A549 (cell line): ENCODE measurements at regions not wholly inside any gene's neighbourhood (a gene's known extent, or its start where the extent isn't known, plus 50 kb on each side); places are given as distances from the start of the nearest gene placed in this dataset.

Experiments used
- ATAC-seq, 2 experiments: fragments of 200-7000 bp in 1 of 2; fragments of >200 bp in 1 of 2; cut with Nextera tagmentation in 1 of 2; cut with Tn5 transposase in 1 of 2; 3 replicates each; pipeline versions ENCODE4 v1.8.0 to v1.9.1; 2018 to 2020; ENCODE audit warnings: mild to moderate bottlenecking in 1 of 2, moderate library complexity in 1 of 2
- CTCF ChIA-PET: fragments of 300-600 bp; sonication (Branson Sonifier 250); formaldehyde crosslinking; extraction: SDS; loops from one replicate; lab custom pipeline; 2021; ENCODE audit warnings: antibody characterized with exemption, inconsistent platforms; lab: Yijun Ruan, JAX
- POLR2A ChIA-PET: fragments of 350-600 bp; formaldehyde crosslinking; extraction: SDS; loops from one replicate; lab custom pipeline; 2021; ENCODE audit warnings: antibody characterized with exemption, inconsistent platforms; lab: Yijun Ruan, JAX
- DNase-seq, 2 experiments: peaks; one replicate each; pipeline versions ENCODE4 v3.0.0 to v3.0.0-alpha.2; 2011 to 2016; ENCODE audit warnings: low read depth in 1 of 2, low spot score in 1 of 2
- FAIRE-seq: peaks from 2 replicates; lab custom pipeline; 2011; peaks lifted over from hg19 to GRCh38; lab: Jason Lieb, UNC
- H3K27ac ChIP-seq, 2 experiments: fragments of >200 bp; sonication (Bioruptor Twin); formaldehyde crosslinking; 3 replicates each; pipeline ENCODE4 v1.5.1; 2016 to 2017
- H3K4me1 ChIP-seq: fragments of >200 bp; sonication (Bioruptor Twin); formaldehyde crosslinking; 3 replicates; pipeline ENCODE4 v1.6.1; 2016
- H3K4me2 ChIP-seq: fragments of >200 bp; sonication (Bioruptor Twin); formaldehyde crosslinking; 3 replicates; pipeline ENCODE4 v1.6.1; 2016
- H3K4me3 ChIP-seq: fragments of >200 bp; sonication (Bioruptor Twin); formaldehyde crosslinking; 3 replicates; pipeline ENCODE4 v1.5.1; 2016
- H3K9me3 ChIP-seq: fragments of >200 bp; sonication (Bioruptor Twin); formaldehyde crosslinking; 3 replicates; pipeline ENCODE4 v1.6.1; 2016
- BHLHE40 ChIP-seq: IDR thresholded peaks from 2 replicates; pipeline ENCODE4 v1.6.1; 2012; ENCODE audit warnings: low read depth, low read length, inconsistent platforms
- CBX2 ChIP-seq: fragments of 200-600 bp; sonication (generic); IDR thresholded peaks from 2 replicates; pipeline ENCODE4 v1.6.1; 2016; ENCODE audit warnings: low read depth, mild to moderate bottlenecking, borderline replicate concordance
- CHD4 ChIP-seq: fragments of 200-600 bp; sonication (generic); IDR thresholded peaks from 2 replicates; pipeline ENCODE4 v1.6.1; 2016; ENCODE audit warnings: antibody characterized with exemption, mild to moderate bottlenecking, borderline replicate concordance
- ELK1 ChIP-seq: fragments of 150-350 bp; IDR thresholded peaks from 2 replicates; pipeline ENCODE4 v1.6.1; 2014; ENCODE audit warnings: low read depth, mild to moderate bottlenecking, low read length
- FOSB ChIP-seq: fragments of 250-450 bp; sonication (Bioruptor Pico); IDR thresholded peaks from 2 replicates; pipeline ENCODE4 v1.5.0; 2020; ENCODE audit warnings: mild to moderate bottlenecking, moderate library complexity
- FOSL2 ChIP-seq, 2 experiments: fragments of 450-650 bp in 1 of 2; fragments of >200 bp in 1 of 2; sonication (Bioruptor Twin) in 1 of 2; formaldehyde crosslinking; IDR thresholded peaks; 2 replicates each; pipeline versions ENCODE4 v1.5.0 to v1.6.1; 2016 to 2020; ENCODE audit warnings: mild to moderate bottlenecking in 1 of 2, moderate library complexity in 1 of 2
- FOXS1 ChIP-seq: fragments of 250-450 bp; sonication (Bioruptor Pico); IDR thresholded peaks from 2 replicates; pipeline ENCODE4 v1.5.0; 2020; ENCODE audit warnings: mild to moderate bottlenecking, moderate library complexity
- GATA3 ChIP-seq: IDR thresholded peaks from 2 replicates; pipeline ENCODE4 v1.6.1; 2012; ENCODE audit warnings: borderline replicate concordance
- HOXA7 ChIP-seq: fragments of 250-450 bp; sonication (Bioruptor Pico); IDR thresholded peaks from 2 replicates; pipeline ENCODE4 v1.5.0; 2020; ENCODE audit warnings: mild to moderate bottlenecking, moderate library complexity
- HOXB5 ChIP-seq: fragments of 250-450 bp; sonication (Bioruptor Pico); IDR thresholded peaks from 2 replicates; pipeline ENCODE4 v1.5.0; 2020; ENCODE audit warnings: mild to moderate bottlenecking, moderate library complexity
- KDM1A ChIP-seq: fragments of 200-600 bp; sonication (generic); IDR thresholded peaks from 2 replicates; pipeline ENCODE4 v1.6.1; 2016; ENCODE audit warnings: low read depth, mild to moderate bottlenecking
- KDM5A ChIP-seq: fragments of 200-600 bp; sonication (generic); IDR thresholded peaks from 2 replicates; pipeline ENCODE4 v1.6.1; 2016; ENCODE audit warnings: antibody characterized with exemption, mild to moderate bottlenecking
- MAFK ChIP-seq: fragments of 450-650 bp; IDR thresholded peaks from 2 replicates; pipeline ENCODE4 v1.6.1; 2014; ENCODE audit not compliant: partially characterized antibody
- MAZ ChIP-seq: fragments of 150-350 bp; IDR thresholded peaks from 2 replicates; pipeline ENCODE4 v1.6.1; 2014; ENCODE audit warnings: antibody characterized with exemption, low read depth, low read length, borderline replicate concordance
- NR3C1 ChIP-seq: fragments of >200 bp; sonication (Bioruptor Twin); formaldehyde crosslinking; IDR thresholded peaks from 3 replicates; pipeline ENCODE4 v1.6.1; 2017
- RARB ChIP-seq: fragments of 250-450 bp; sonication (Bioruptor Pico); IDR thresholded peaks from 2 replicates; pipeline ENCODE4 v1.8.0; 2021; ENCODE audit warnings: mild to moderate bottlenecking, moderate library complexity
- RCOR1 ChIP-seq: fragments of 150-350 bp; IDR thresholded peaks from 2 replicates; pipeline ENCODE4 v1.6.1; 2014; ENCODE audit warnings: antibody characterized with exemption, low read length, low read depth
- REST ChIP-seq: fragments of 200-600 bp; sonication (generic); IDR thresholded peaks from 2 replicates; pipeline ENCODE4 v1.6.1; 2016; ENCODE audit warnings: antibody characterized with exemption, mild to moderate bottlenecking, moderate library complexity
- RNF2 ChIP-seq: fragments of 200-600 bp; sonication (generic); IDR thresholded peaks from 2 replicates; pipeline ENCODE4 v1.6.1; 2016; ENCODE audit warnings: low read depth, mild to moderate bottlenecking, antibody characterized with exemption, moderate library complexity, borderline replicate concordance
- TFCP2L1 ChIP-seq: fragments of 250-450 bp; sonication (Bioruptor Pico); IDR thresholded peaks from 2 replicates; pipeline ENCODE4 v1.5.0; 2021; ENCODE audit warnings: mild to moderate bottlenecking
- TP53 ChIP-seq: fragments of 250-450 bp; sonication (Bioruptor Pico); IDR thresholded peaks from 2 replicates; pipeline ENCODE4 v1.5.0; 2021; ENCODE audit warnings: mild to moderate bottlenecking, moderate library complexity
- USF2 ChIP-seq: fragments of 450-650 bp; IDR thresholded peaks from 2 replicates; pipeline ENCODE4 v1.6.1; 2014; ENCODE audit warnings: antibody characterized with exemption
- ZC3H11A ChIP-seq: fragments of 450-650 bp; IDR thresholded peaks from 2 replicates; pipeline ENCODE4 v1.6.1; 2014; ENCODE audit warnings: antibody characterized with exemption, mild to moderate bottlenecking
- WGBS: methylation state at CpG from one replicate; pipeline ENCODE4 v1.1.6; 2017; ENCODE audit errors: missing lambda C conversion rate; 5-methylcytosine and 5-hydroxymethylcytosine counted together
- TF ChIP-seq, protein P1 (sequence below): IDR thresholded peaks from 2 replicates; pipeline ENCODE4 v1.6.1; 2012; ENCODE audit warnings: low read depth, borderline replicate concordance
- TF ChIP-seq, protein P2 (sequence below): IDR thresholded peaks from 2 replicates; pipeline ENCODE4 v1.6.1; 2012
- TF ChIP-seq, protein P3 (sequence below): fragments of >200 bp; sonication (Bioruptor Twin); formaldehyde crosslinking; IDR thresholded peaks from 2 replicates; pipeline ENCODE4 v1.6.1; 2016

- ATAC-seq (no peak), DNase-seq (no peak)
Observed at GRCh38 chr7:37598824-37599223, 84.7 kb upstream of the GPR141 start.

DNA sequence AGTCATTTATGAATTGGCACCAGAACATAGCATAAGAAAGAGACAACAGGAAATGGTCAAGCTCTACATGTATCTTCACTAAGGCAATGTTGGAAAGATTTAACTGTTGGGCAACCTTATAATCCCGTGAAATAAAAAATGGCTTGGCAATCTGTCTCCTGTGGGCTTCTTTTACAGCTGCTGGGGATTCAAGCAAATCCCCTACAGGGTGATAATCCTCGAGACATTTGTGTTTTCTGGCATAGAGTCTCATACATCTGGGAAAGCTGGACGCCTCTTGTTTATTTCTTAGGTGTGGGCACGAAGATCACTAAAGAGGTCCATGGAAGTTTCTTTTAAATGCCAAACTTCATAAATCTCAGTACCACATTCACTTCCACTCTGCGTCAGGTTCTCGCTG, 82.2 kb upstream of the GPR141 start:
- no peak overlapping the region for H3K4me2 ChIP-seq
- no peak overlapping the region for H3K4me3 ChIP-seq
- no peak for ATAC-seq
- TF ChIP-seq ELK1 (no peak), USF2 (no peak), RARB (CRISPR knock-in tag) (no peak), FOSL2 (IDR thresholded peaks at IDR 0.05) (no peak), FOSL2 (CRISPR knock-in tag; IDR thresholded peaks at IDR 0.05) (no peak), CBX2 (no peak), TFCP2L1 (CRISPR knock-in tag) (no peak), REST (no peak), HOXA7 (CRISPR knock-in tag) (no peak), TP53 (CRISPR knock-in tag) (no peak), NR3C1 (no peak), KDM5A (no peak), RCOR1 (no peak), FOSB (CRISPR knock-in tag) (no peak), ZC3H11A (no peak)
- TF ChIP-seq, protein P1, sequence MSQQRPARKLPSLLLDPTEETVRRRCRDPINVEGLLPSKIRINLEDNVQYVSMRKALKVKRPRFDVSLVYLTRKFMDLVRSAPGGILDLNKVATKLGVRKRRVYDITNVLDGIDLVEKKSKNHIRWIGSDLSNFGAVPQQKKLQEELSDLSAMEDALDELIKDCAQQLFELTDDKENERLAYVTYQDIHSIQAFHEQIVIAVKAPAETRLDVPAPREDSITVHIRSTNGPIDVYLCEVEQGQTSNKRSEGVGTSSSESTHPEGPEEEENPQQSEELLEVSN: no peak
- TF ChIP-seq, protein P2, sequence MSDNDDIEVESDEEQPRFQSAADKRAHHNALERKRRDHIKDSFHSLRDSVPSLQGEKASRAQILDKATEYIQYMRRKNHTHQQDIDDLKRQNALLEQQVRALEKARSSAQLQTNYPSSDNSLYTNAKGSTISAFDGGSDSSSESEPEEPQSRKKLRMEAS: no peak
- TF ChIP-seq, protein P3, sequence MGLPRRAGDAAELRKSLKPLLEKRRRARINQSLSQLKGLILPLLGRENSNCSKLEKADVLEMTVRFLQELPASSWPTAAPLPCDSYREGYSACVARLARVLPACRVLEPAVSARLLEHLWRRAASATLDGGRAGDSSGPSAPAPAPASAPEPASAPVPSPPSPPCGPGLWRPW: no peak
- H3K4me1 ChIP-seq: no peaks in the 10 kb centered on the region
- POLR2A ChIA-PET: no interaction called here
- no peak for FAIRE-seq
- DNase-seq: no peak
- H3K9me3 ChIP-seq: peaks cover 2% of the 10 kb centered on the region; the same call in 2 of the 3 replicates
- WGBS: 37% methylated on average over 6 of the region's 6 CpGs
- CTCF ChIA-PET: interaction anchor here (1.1 kb wide), 1 partner anchor 13 kb away, joined by 3 read pairs; no protein-coding TSS in a partner anchor
- H3K27ac ChIP-seq: no peak overlapping the region

More at GRCh38 chr7:37598824-37599223, 84.7 kb upstream of the GPR141 start:
- WGBS: 8% methylated on average over 2 of the region's 2 CpGs
- no peak for FAIRE-seq
- no peak for TF ChIP-seq TP53 (CRISPR knock-in tag)
- no peak for TF ChIP-seq RNF2
- TF ChIP-seq ZC3H11A: no peak
- no peak for TF ChIP-seq GATA3
- no peak for TF ChIP-seq BHLHE40
- no peak for TF ChIP-seq MAZ
- no peak for TF ChIP-seq HOXB5
- TF ChIP-seq CBX2: no peak
- no peak for TF ChIP-seq REST
- TF ChIP-seq TFCP2L1 (CRISPR knock-in tag): no peak
- TF ChIP-seq FOXS1 (CRISPR knock-in tag): no peak
- TF ChIP-seq KDM1A: no peak
- TF ChIP-seq CHD4: no peak
- no peak for TF ChIP-seq MAFK
- Histone ChIP-seq H3K4me2 (no peak overlapping the region), H3K27ac (no peak overlapping the region), H3K4me3 (no peak overlapping the region), H3K9me3 (peaks cover 15% of the 10 kb centered on the region; the same call in 2 of the 3 replicates), H3K4me1 (no peaks in the 10 kb centered on the region)
- ChIA-PET CTCF (no interaction called here), POLR2A (no interaction called here)
